Liver (tissue), 8 donors: ENCODE measurements at regions not wholly inside any gene's neighbourhood (a gene's known extent, or its start where the extent isn't known, plus 50 kb on each side); places are given as distances from the start of the nearest gene placed in this dataset.
"Not testable (repeated sequence)": the region's sequence is repeated elsewhere in the genome, so short reads cannot be mapped to it uniquely, and the experiment has no call there.

Experiments
- DNase-seq: peaks from one replicate; pipeline ENCODE4 v3.0.0-alpha.2; 2017; ENCODE audit warnings: low spot score
- H3K27ac ChIP-seq, 2 donors: one replicate each; pipeline ENCODE4 v1.7.0; 2013; ENCODE audit warnings: inconsistent platforms in 2 of 2, low read length in 2 of 2, control low read depth in 1 of 2, low read depth in 1 of 2, mild to moderate bottlenecking in 1 of 2
- H3K27me3 ChIP-seq, 4 donors: one replicate each; pipeline versions ENCODE4 v1.6.1 to v1.7.0; 2013; ENCODE audit warnings: low read length in 3 of 4, inconsistent platforms in 1 of 4, mild to moderate bottlenecking in 1 of 4, moderate library complexity in 1 of 4; ENCODE audit not compliant: control insufficient read depth in 4 of 4, insufficient read depth in 4 of 4
- H3K36me3 ChIP-seq, 4 donors: one replicate each; pipeline versions ENCODE4 v1.6.1 to v1.7.0; 2013; ENCODE audit warnings: low read length in 3 of 4, mild to moderate bottlenecking in 3 of 4, low read depth in 1 of 4, moderate library complexity in 1 of 4; ENCODE audit not compliant: control insufficient read depth in 4 of 4, insufficient read depth in 3 of 4
- H3K4me1 ChIP-seq, 4 donors: one replicate each; pipeline versions ENCODE4 v1.6.1 to v1.7.0; 2013; ENCODE audit warnings: low read length in 3 of 4, mild to moderate bottlenecking in 3 of 4, moderate library complexity in 1 of 4; ENCODE audit not compliant: control insufficient read depth in 4 of 4, insufficient read depth in 4 of 4
- H3K4me3 ChIP-seq, 3 donors: one replicate each; pipeline versions ENCODE4 v1.6.1 to v1.7.0; 2013; ENCODE audit warnings: low read length in 3 of 3, control low read depth in 1 of 3, low read depth in 1 of 3, mild to moderate bottlenecking in 1 of 3
- H3K9ac ChIP-seq, 2 donors: one replicate each; pipeline ENCODE4 v1.7.0; 2013; ENCODE audit warnings: low read length in 2 of 2, mild to moderate bottlenecking in 2 of 2, moderate library complexity in 2 of 2, control low read depth in 1 of 2, low read depth in 1 of 2
- H3K9me3 ChIP-seq, 4 donors: one replicate each; pipeline versions ENCODE4 v1.6.1 to v1.7.0; 2013; ENCODE audit warnings: low read length in 3 of 4; ENCODE audit not compliant: control insufficient read depth in 4 of 4
- EGR1 ChIP-seq, 2 donors: IDR thresholded peaks; 2 replicates each; pipeline ENCODE4 v1.6.1; 2016 to 2018; ENCODE audit warnings: antibody characterized with exemption in 2 of 2, low read depth in 2 of 2
- FOXA1 ChIP-seq: IDR thresholded peaks from 2 replicates; pipeline ENCODE4 v1.6.1; 2016; ENCODE audit warnings: antibody characterized with exemption
- FOXA2 ChIP-seq: IDR thresholded peaks from 2 replicates; pipeline ENCODE4 v1.6.1; 2016; ENCODE audit warnings: antibody characterized with exemption
- GABPA ChIP-seq, 2 donors: IDR thresholded peaks in 1 of 2; conservative IDR thresholded peaks in 1 of 2; 2 replicates each; pipeline ENCODE4 v1.6.1; 2016; ENCODE audit warnings: antibody characterized with exemption in 2 of 2, mild to moderate bottlenecking in 1 of 2, moderate library complexity in 1 of 2
- HNF4A ChIP-seq, 2 donors: conservative IDR thresholded peaks; 2 replicates each; pipeline ENCODE4 v1.6.1; 2016; ENCODE audit warnings: antibody characterized with exemption in 2 of 2, mild to moderate bottlenecking in 2 of 2
- HNF4G ChIP-seq: IDR thresholded peaks from 2 replicates; pipeline ENCODE4 v1.6.1; 2016; ENCODE audit warnings: antibody characterized with exemption
- JUND ChIP-seq, 2 donors: IDR thresholded peaks; 2 replicates each; pipeline ENCODE4 v1.6.1; 2016; ENCODE audit warnings: antibody characterized with exemption in 2 of 2
- NR2F2 ChIP-seq: IDR thresholded peaks from 2 replicates; pipeline ENCODE4 v1.6.1; 2016; ENCODE audit warnings: antibody characterized with exemption
- RAD21 ChIP-seq, 2 donors: IDR thresholded peaks; 2 replicates each; pipeline ENCODE4 v1.6.1; 2016; ENCODE audit warnings: antibody characterized with exemption in 2 of 2, mild to moderate bottlenecking in 2 of 2
- RXRA ChIP-seq, 2 donors: IDR thresholded peaks; 2 replicates each; pipeline ENCODE4 v1.6.1; 2017 to 2018; ENCODE audit warnings: antibody characterized with exemption in 2 of 2, mild to moderate bottlenecking in 1 of 2
- SP1 ChIP-seq: IDR thresholded peaks from 2 replicates; pipeline ENCODE4 v1.6.1; 2018; ENCODE audit warnings: antibody characterized with exemption, mild to moderate bottlenecking
- TAF1 ChIP-seq: conservative IDR thresholded peaks from 2 replicates; pipeline ENCODE4 v1.6.1; 2016; ENCODE audit warnings: antibody characterized with exemption, mild to moderate bottlenecking
- YY1 ChIP-seq: IDR thresholded peaks from 2 replicates; pipeline ENCODE4 v1.6.1; 2016; ENCODE audit warnings: antibody characterized with exemption, mild to moderate bottlenecking
- WGBS: extraction: QIAGEN DNeasy Blood & Tissue Kit; methylation state at CpG from one replicate; pipeline ENCODE4 v1.1.7; 2013; 5-methylcytosine and 5-hydroxymethylcytosine counted together
- TF ChIP-seq, protein P1 (sequence below): IDR thresholded peaks from 2 replicates; pipeline ENCODE4 v1.6.1; 2016; ENCODE audit warnings: antibody characterized with exemption, mild to moderate bottlenecking
- TF ChIP-seq, protein P2 (sequence below): fragments of 150-350 bp; IDR thresholded peaks from 2 replicates; pipeline ENCODE4 v1.5.1; 2017; ENCODE audit warnings: improper control_type of control experiment, low read depth, low read length; ENCODE audit not compliant: missing input control
- TF ChIP-seq, protein P3 (sequence below): IDR thresholded peaks from 2 replicates; pipeline ENCODE4 v1.6.1; 2016; ENCODE audit warnings: antibody characterized with exemption
- TF ChIP-seq, protein P4 (sequence below): IDR thresholded peaks from 2 replicates; pipeline ENCODE4 v1.6.1; 2016; ENCODE audit warnings: antibody characterized with exemption
- TF ChIP-seq, protein P5 (sequence below): IDR thresholded peaks from 2 replicates; pipeline ENCODE4 v1.6.1; 2016; ENCODE audit warnings: antibody characterized with exemption
- donor health status: healthy.
- donor health status: healthy.
- donor health status: healthy.
- donor health status: healthy.
- donor health status: healthy.

DNA sequence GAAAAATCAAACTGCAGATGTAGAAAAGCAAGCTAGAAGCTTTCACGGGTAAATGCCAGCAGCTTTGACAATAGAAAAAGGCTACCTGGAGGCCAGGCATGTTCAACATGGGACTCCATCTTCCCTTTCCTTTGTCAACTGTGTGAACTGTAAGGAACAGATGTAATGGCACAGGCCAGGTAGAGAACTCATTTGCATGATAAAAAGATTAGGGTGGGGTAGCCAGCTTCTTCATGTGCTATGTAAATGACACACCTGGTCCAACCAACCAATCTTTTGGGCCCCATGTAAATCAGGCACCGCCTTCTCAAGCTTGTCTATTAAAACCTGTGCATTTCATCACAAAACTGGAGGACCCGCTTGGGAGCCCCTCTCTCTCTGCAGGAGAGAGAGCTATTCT lies 686.5 kb upstream of the GOLIM4 start (continued):
- TF ChIP-seq, protein P1, sequence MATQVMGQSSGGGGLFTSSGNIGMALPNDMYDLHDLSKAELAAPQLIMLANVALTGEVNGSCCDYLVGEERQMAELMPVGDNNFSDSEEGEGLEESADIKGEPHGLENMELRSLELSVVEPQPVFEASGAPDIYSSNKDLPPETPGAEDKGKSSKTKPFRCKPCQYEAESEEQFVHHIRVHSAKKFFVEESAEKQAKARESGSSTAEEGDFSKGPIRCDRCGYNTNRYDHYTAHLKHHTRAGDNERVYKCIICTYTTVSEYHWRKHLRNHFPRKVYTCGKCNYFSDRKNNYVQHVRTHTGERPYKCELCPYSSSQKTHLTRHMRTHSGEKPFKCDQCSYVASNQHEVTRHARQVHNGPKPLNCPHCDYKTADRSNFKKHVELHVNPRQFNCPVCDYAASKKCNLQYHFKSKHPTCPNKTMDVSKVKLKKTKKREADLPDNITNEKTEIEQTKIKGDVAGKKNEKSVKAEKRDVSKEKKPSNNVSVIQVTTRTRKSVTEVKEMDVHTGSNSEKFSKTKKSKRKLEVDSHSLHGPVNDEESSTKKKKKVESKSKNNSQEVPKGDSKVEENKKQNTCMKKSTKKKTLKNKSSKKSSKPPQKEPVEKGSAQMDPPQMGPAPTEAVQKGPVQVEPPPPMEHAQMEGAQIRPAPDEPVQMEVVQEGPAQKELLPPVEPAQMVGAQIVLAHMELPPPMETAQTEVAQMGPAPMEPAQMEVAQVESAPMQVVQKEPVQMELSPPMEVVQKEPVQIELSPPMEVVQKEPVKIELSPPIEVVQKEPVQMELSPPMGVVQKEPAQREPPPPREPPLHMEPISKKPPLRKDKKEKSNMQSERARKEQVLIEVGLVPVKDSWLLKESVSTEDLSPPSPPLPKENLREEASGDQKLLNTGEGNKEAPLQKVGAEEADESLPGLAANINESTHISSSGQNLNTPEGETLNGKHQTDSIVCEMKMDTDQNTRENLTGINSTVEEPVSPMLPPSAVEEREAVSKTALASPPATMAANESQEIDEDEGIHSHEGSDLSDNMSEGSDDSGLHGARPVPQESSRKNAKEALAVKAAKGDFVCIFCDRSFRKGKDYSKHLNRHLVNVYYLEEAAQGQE, result no peak

DNA sequence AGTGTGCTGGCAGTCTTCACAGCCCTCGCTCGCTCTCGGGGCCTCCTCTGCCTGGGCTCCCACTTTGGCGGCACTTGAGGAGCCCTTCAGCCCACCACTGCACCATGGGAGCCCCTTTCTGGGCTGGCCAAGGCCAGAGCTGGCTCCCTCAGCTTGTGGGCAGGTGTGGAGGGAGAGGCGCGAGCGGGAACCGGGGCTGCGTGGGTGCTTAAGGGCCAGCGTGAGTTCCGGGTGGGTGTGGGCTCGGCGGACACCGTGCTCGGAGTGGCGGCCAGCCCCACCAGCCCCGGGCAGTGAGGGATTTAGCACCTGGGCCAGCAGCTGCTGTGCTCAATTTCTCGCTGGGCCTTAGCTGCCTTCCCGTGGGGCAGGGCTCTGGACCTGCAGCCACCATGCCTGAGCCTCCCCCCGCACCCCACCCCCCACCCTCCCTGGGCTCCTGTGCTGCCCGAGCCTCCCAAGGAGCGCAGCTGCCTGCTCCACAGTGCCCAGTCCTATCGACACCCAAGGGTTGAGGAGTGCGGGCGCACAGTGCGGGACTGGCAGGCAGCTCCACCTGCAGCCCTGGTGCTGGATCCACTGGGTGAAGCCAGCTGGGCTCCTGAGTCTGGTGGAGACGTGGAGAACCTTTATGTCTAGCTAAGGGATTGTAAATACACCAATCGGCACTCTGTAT lies 684.4 kb upstream of the GOLIM4 start:
- H3K27me3 ChIP-seq, H3K36me3 ChIP-seq, H3K27ac ChIP-seq, DNase-seq, H3K4me3 ChIP-seq, H3K9ac ChIP-seq, H3K9me3 ChIP-seq, H3K4me1 ChIP-seq: not testable (repeated sequence)
- WGBS, result 95% methylated on average over 28 of the region's 28 CpGs

DNA sequence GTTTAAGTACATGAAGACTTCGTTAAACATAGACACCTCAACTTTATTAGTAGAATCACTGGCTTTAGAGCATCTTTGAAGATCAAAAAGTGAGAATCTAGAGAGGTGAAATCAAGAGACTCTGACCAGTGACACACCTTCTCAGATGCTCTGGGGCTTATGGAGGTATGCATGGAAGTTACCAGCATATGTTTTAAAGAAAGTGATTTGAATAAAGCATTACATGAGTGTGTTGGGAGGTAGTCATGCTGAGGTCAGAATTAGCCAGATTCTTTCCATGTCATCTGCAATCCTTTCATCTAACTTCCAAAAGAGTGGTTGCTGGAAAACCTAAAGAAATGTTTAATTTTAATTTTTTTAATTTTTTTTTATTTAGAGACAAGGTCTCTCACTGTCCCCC lies 658.0 kb upstream of the GOLIM4 start:
- Histone ChIP-seq H3K4me3 (no peak overlapping the region), H3K4me1 (no peaks in the 10 kb centered on the region), H3K9ac (no peak overlapping the region), H3K27me3 (no peaks in the 10 kb centered on the region), H3K9me3 (no peaks in the 10 kb centered on the region), H3K27ac (no peak overlapping the region), H3K36me3 (no peaks in the 10 kb centered on the region)
- TF ChIP-seq NR2F2, result no peak
- TF ChIP-seq, protein P2, sequence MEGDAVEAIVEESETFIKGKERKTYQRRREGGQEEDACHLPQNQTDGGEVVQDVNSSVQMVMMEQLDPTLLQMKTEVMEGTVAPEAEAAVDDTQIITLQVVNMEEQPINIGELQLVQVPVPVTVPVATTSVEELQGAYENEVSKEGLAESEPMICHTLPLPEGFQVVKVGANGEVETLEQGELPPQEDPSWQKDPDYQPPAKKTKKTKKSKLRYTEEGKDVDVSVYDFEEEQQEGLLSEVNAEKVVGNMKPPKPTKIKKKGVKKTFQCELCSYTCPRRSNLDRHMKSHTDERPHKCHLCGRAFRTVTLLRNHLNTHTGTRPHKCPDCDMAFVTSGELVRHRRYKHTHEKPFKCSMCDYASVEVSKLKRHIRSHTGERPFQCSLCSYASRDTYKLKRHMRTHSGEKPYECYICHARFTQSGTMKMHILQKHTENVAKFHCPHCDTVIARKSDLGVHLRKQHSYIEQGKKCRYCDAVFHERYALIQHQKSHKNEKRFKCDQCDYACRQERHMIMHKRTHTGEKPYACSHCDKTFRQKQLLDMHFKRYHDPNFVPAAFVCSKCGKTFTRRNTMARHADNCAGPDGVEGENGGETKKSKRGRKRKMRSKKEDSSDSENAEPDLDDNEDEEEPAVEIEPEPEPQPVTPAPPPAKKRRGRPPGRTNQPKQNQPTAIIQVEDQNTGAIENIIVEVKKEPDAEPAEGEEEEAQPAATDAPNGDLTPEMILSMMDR, result no peak
- TF ChIP-seq, protein P3, sequence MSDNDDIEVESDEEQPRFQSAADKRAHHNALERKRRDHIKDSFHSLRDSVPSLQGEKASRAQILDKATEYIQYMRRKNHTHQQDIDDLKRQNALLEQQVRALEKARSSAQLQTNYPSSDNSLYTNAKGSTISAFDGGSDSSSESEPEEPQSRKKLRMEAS, result no peak
- no peak for TF ChIP-seq HNF4G
- TF ChIP-seq, protein P1, result no peak
- no peak for TF ChIP-seq TAF1
- TF ChIP-seq JUND (IDR thresholded peaks at IDR 0.05), result no peak
- TF ChIP-seq SP1, result no peak
- TF ChIP-seq FOXA2, result no peak
- no peak for TF ChIP-seq RAD21 (IDR thresholded peaks at IDR 0.05)
- no peak for TF ChIP-seq GABPA (IDR thresholded peaks at IDR 0.05 in 1 of 2, conservative IDR thresholded peaks at IDR 0.05 in 1 of 2)
- TF ChIP-seq, protein P4, sequence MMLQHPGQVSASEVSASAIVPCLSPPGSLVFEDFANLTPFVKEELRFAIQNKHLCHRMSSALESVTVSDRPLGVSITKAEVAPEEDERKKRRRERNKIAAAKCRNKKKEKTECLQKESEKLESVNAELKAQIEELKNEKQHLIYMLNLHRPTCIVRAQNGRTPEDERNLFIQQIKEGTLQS, result no peak
- TF ChIP-seq, protein P5, sequence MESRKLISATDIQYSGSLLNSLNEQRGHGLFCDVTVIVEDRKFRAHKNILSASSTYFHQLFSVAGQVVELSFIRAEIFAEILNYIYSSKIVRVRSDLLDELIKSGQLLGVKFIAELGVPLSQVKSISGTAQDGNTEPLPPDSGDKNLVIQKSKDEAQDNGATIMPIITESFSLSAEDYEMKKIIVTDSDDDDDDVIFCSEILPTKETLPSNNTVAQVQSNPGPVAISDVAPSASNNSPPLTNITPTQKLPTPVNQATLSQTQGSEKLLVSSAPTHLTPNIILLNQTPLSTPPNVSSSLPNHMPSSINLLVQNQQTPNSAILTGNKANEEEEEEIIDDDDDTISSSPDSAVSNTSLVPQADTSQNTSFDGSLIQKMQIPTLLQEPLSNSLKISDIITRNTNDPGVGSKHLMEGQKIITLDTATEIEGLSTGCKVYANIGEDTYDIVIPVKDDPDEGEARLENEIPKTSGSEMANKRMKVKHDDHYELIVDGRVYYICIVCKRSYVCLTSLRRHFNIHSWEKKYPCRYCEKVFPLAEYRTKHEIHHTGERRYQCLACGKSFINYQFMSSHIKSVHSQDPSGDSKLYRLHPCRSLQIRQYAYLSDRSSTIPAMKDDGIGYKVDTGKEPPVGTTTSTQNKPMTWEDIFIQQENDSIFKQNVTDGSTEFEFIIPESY, result no peak
- no peak for TF ChIP-seq YY1
- TF ChIP-seq RXRA (IDR thresholded peaks at IDR 0.05), result no peak
- TF ChIP-seq HNF4A (conservative IDR thresholded peaks at IDR 0.05), result no peak
- no peak for TF ChIP-seq EGR1 (IDR thresholded peaks at IDR 0.05; ENCODE audit: low read depth in 2 of 2)
- TF ChIP-seq FOXA1, result no peak
- no peak for DNase-seq
- WGBS, result 81% methylated on average over 1 of the region's 1 CpG
